ENCODE measurements at regions not wholly inside any gene's neighbourhood (a gene's known extent, or its start where the extent isn't known, plus 50 kb on each side); places are given as distances from the start of the nearest gene placed in this dataset.
"Not testable (repeated sequence)": the region's sequence is repeated elsewhere in the genome, so short reads cannot be mapped to it uniquely, and the experiment has no call there.

DNA sequence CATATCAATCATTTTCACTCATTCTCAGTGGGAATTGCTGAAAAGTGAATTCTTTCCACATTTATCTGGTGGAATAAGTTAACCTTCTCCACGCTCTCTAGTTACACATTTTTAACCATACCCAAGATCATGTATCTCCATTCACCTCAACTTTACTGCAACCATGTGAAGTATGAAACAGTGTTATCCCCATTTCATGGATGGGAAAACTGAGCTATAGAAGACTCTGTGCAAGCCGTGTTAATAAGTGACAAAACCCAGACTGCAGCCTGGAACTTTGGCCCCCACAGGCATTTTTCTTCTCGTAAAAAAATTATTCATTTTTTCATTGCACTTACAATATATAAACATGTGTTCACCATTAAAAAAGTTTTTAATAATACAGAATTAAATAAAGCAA, 82.4 kb upstream of the CCND2 start:
- no peak for DNase-seq

- no peak for DNase-seq
Observed at GRCh38 chr12:4190366-4191063, 83.0 kb upstream of the CCND2 start.

DNA sequence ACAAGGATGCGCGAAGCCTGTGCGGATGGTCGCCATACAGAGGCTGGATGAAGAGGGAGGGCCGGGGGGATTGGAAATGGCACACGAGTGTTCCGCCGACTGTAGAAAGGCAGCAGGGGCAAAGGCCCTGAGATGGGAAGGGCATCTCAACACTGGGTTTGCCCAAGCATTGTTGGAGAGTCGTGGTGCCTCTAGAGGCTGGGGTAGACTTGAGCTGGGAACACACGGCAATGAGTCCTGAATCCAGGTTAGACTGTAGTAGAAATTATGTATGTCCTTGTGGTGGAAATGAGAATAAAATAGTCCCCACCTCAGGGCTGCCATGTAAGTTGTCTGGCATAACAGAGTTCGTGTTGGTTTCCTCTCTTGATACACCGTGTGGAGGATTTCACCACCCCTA, 83.8 kb upstream of the CCND2 start:
- no peak for DNase-seq

- no peak for DNase-seq
Observed at GRCh38 chr12:4187916-4188315, 85.6 kb upstream of the CCND2 start.

- not testable (repeated sequence) for DNase-seq
Observed at GRCh38 chr12:4187315-4187714, 86.2 kb upstream of the CCND2 start.

- no peak for DNase-seq
Observed at GRCh38 chr12:4178424-4179170, 95.0 kb upstream of the CCND2 start.

- no peak for DNase-seq
Observed at GRCh38 chr12:4177262-4177661, 96.3 kb upstream of the CCND2 start.

DNA sequence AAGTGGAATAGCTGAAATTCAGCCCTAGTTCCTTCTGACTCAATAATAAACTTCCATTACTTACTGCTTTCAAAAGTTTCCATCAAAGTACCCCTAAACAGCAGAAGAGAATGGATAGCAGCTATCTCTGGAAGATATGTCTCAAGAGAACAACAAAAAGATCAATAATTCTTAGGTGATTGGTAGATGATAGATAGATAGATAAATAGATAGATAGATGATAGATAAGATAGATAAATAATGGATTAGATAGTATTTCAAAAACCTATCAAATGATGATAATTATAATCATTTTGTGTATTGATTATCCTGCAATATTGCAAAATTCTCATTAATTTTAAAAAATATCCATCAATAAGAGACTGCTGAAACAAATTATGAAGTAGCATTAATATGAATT, 97.4 kb upstream of the CCND2 start:
- DNase-seq, result no peak

- DNase-seq, result no peak
Observed at GRCh38 chr12:4174417-4174816, 99.1 kb upstream of the CCND2 start.

DNA sequence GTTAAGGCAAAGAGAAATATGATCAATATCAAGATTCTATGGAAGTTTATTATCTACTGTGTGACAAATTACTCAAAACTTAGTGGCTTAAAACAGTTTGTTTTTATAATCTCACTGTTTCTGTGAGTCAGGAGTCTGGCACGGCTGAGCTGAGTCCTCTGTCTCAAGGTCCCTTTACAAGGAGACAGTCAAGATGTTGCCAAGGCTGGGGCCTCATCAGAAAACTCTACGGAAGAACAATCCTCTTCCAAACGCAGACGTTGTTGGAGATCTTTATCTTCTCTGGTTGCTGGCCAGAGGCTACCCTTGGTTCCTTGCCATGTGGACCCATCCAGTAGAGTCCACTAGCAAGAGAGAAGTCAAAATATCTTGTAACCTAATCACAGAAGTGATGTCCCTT, 100.6 kb upstream of the CCND2 start:
- DNase-seq, result no peak

- no peak for DNase-seq
Observed at GRCh38 chr12:4171742-4172141, 101.8 kb upstream of the CCND2 start.

DNA sequence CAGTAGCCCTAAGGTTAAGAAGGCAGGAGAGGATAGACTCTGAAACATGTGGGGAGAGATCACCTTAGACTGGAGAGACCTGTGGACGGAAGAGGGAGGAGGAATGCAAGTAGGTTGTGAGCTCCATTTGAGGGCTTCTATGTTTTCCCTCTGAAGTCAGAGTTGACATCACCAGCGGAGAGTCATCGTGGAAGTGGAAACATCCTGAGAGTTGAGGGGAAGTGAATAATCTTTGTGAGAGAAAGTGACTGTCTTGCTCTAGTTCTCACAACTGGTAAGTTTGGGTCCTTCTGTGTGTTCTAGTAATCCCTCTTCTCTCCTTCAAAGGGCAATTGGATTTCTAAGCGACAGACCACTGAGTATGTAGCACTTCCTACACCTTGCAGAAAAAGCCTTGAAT, 103.6 kb upstream of the CCND2 start:
- no peak for DNase-seq

DNA sequence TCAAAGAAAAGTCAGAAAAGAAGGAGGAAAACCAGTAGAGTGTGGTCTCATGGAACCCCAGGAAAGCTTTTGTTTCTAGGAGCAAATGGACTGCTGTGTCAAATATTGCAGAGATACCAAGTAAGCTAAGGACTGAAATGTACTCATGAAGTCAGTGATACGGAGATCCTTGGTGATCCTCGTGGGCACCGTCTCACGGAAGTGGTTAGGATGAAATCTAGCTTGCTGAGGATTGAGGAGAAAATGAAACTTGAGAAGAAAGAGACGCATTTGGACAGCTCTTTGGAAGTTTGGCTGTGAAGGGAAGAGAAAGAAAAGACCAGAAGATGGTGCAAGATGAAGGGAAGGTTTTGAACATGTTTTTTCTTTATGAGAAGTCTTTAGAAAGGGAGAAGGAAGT, 104.0 kb upstream of the CCND2 start:
- DNase-seq, result no peak

GRCh38 chr12:4168036-4168435, 105.5 kb upstream of the CCND2 start:
- DNase-seq, result no peak

- no peak for DNase-seq
Observed at GRCh38 chr12:4164559-4165558, 108.7 kb upstream of the CCND2 start.

DNA sequence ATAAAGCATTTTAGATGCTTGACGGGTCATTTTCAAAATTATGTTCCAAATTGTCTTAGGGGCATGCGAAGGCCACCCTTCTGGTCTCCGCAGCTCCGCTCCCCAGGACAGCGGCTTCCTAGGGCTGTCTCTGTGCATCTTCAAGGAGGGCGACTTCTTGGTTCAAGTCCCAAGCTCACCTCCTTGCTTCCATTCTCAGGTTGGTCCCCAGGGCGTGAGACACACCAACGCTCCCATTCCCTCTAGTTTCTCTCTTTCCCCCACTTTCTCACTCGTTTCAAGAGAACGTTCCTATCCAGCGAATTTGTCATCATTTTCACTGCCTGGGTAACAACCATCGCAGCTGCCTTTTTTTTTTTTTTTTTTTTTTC, 109.4 kb upstream of the CCND2 start:
- no peak for DNase-seq

GRCh38 chr12:4161718-4162117, 111.8 kb upstream of the CCND2 start:
- no peak for DNase-seq

GRCh38 chr12:4160314-4161040, 113.1 kb upstream of the CCND2 start:
- no peak for DNase-seq

GRCh38 chr12:4159851-4160250, 113.7 kb upstream of the CCND2 start:
- DNase-seq, result no peak

GRCh38 chr12:4158306-4158705, 115.3 kb upstream of the CCND2 start:
- no peak for DNase-seq

- DNase-seq, result no peak
Observed at GRCh38 chr12:4157122-4157521, 116.4 kb upstream of the CCND2 start.

GRCh38 chr12:4156317-4156716, 117.2 kb upstream of the CCND2 start:
- no peak for DNase-seq
